Ishikawa (cell line): ENCODE measurements at regions not wholly inside any gene's neighbourhood (a gene's known extent, or its start where the extent isn't known, plus 50 kb on each side); places are given as distances from the start of the nearest gene placed in this dataset.

Source experiments
- CEBPB ChIP-seq: IDR thresholded peaks from 2 replicates; pipeline ENCODE4 v1.6.1; 2012
- CREB1 ChIP-seq: IDR thresholded peaks from 2 replicates; pipeline ENCODE4 v1.6.1; 2012; ENCODE audit warnings: low read depth
- EP300 ChIP-seq: IDR thresholded peaks from 2 replicates; pipeline ENCODE4 v1.6.1; 2012; ENCODE audit warnings: borderline replicate concordance
- FOXM1 ChIP-seq: IDR thresholded peaks from 2 replicates; pipeline ENCODE4 v1.6.1; 2012; ENCODE audit warnings: low read depth, borderline replicate concordance
- NFIC ChIP-seq: IDR thresholded peaks from 2 replicates; pipeline ENCODE4 v1.6.1; 2012
- RAD21 ChIP-seq: IDR thresholded peaks from 2 replicates; pipeline ENCODE4 v1.6.1; 2012; ENCODE audit warnings: low read depth
- TAF1 ChIP-seq: IDR thresholded peaks from 2 replicates; pipeline ENCODE4 v1.6.1; 2012; ENCODE audit warnings: low read depth, mild to moderate bottlenecking
- TCF12 ChIP-seq: IDR thresholded peaks from 2 replicates; pipeline ENCODE4 v1.6.1; 2012; ENCODE audit warnings: low read depth
- TEAD4 ChIP-seq: IDR thresholded peaks from 2 replicates; pipeline ENCODE4 v1.6.1; 2012
- YY1 ChIP-seq: IDR thresholded peaks from 2 replicates; pipeline ENCODE4 v1.6.1; 2012; ENCODE audit warnings: low read depth
- ZBTB7A ChIP-seq: IDR thresholded peaks from 2 replicates; pipeline ENCODE4 v1.6.1; 2012; ENCODE audit warnings: low read depth
- TF ChIP-seq, protein P1 (sequence below): IDR thresholded peaks from 2 replicates; pipeline ENCODE4 v1.6.1; 2012
- TF ChIP-seq, protein P2 (sequence below): IDR thresholded peaks from 2 replicates; pipeline ENCODE4 v1.6.1; 2012; ENCODE audit warnings: low read depth, mild to moderate bottlenecking
- TF ChIP-seq, protein P3 (sequence below): IDR thresholded peaks from 2 replicates; pipeline ENCODE4 v1.6.1; 2012

DNA sequence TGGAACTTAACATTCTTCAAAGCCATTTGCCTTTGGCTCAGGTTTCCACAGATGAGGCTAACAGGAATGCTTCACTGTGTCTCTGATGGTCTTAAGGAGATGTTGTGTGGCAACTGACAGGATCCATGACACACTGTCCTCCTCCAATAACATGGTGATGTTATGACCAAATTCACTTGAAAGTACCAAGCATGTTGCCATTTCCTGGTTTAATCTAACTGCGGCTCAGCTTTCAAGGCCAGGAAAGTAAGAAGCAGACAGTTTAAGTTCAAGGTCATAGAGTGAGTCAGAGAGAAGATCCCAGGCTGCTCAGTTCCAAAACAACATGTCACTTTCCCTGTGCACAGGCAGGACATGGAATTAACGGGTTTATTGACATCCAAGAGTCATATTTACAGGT lies 513.6 kb downstream of the STK39 start:
- TF ChIP-seq TEAD4 (no peak), RAD21 (no peak), TAF1 (no peak), CEBPB (no peak), CREB1 (no peak), EP300 (no peak), ZBTB7A (no peak), YY1 (no peak), FOXM1 (no peak), TCF12 (no peak), NFIC (no peak)
- TF ChIP-seq, protein P1, sequence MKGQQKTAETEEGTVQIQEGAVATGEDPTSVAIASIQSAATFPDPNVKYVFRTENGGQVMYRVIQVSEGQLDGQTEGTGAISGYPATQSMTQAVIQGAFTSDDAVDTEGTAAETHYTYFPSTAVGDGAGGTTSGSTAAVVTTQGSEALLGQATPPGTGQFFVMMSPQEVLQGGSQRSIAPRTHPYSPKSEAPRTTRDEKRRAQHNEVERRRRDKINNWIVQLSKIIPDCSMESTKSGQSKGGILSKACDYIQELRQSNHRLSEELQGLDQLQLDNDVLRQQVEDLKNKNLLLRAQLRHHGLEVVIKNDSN: no peak
- TF ChIP-seq, protein P2, sequence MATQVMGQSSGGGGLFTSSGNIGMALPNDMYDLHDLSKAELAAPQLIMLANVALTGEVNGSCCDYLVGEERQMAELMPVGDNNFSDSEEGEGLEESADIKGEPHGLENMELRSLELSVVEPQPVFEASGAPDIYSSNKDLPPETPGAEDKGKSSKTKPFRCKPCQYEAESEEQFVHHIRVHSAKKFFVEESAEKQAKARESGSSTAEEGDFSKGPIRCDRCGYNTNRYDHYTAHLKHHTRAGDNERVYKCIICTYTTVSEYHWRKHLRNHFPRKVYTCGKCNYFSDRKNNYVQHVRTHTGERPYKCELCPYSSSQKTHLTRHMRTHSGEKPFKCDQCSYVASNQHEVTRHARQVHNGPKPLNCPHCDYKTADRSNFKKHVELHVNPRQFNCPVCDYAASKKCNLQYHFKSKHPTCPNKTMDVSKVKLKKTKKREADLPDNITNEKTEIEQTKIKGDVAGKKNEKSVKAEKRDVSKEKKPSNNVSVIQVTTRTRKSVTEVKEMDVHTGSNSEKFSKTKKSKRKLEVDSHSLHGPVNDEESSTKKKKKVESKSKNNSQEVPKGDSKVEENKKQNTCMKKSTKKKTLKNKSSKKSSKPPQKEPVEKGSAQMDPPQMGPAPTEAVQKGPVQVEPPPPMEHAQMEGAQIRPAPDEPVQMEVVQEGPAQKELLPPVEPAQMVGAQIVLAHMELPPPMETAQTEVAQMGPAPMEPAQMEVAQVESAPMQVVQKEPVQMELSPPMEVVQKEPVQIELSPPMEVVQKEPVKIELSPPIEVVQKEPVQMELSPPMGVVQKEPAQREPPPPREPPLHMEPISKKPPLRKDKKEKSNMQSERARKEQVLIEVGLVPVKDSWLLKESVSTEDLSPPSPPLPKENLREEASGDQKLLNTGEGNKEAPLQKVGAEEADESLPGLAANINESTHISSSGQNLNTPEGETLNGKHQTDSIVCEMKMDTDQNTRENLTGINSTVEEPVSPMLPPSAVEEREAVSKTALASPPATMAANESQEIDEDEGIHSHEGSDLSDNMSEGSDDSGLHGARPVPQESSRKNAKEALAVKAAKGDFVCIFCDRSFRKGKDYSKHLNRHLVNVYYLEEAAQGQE: no peak
- TF ChIP-seq, protein P3, sequence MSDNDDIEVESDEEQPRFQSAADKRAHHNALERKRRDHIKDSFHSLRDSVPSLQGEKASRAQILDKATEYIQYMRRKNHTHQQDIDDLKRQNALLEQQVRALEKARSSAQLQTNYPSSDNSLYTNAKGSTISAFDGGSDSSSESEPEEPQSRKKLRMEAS: no peak
